GM10266 (cell line): ENCODE measurements at regions not wholly inside any gene's neighbourhood (a gene's known extent, or its start where the extent isn't known, plus 50 kb on each side); places are given as distances from the start of the nearest gene placed in this dataset.

Experiments
- DNase-seq: peaks from one replicate; pipeline ENCODE4 v3.0.0; 2012; ENCODE audit errors: extremely low spot score
- CTCF ChIP-seq: IDR thresholded peaks from 2 replicates; pipeline ENCODE4 v1.5.1; 2012; ENCODE audit warnings: mild to moderate bottlenecking, low read depth; ENCODE audit not compliant: control insufficient read depth, insufficient read depth; ENCODE audit errors: missing control alignments

- TF ChIP-seq CTCF, result peak; percentile 81
- DNase-seq, result peak; percentile 56
These were observed 84.3 kb upstream of the PHF14 start for GRCh38 chr7:10889266-10889898.

- no peak for TF ChIP-seq CTCF
- no peak for DNase-seq
These were observed 65.1 kb upstream of the PHF14 start for GRCh38 chr7:10908600-10908999.

GRCh38 chr7:10910447-10910846 lies 63.2 kb upstream of the PHF14 start:
- DNase-seq, result no peak
- TF ChIP-seq CTCF, result no peak

- TF ChIP-seq CTCF, result no peak
- DNase-seq, result no peak
These were observed 61.6 kb upstream of the PHF14 start for GRCh38 chr7:10912077-10912476.

- no peak for DNase-seq
- no peak for TF ChIP-seq CTCF
These were observed 60.2 kb upstream of the PHF14 start for GRCh38 chr7:10913457-10913856.

- DNase-seq, result no peak
- no peak for TF ChIP-seq CTCF
These were observed 55.5 kb upstream of the PHF14 start for GRCh38 chr7:10918093-10918590.

GRCh38 chr7:10919923-10920322 lies 53.7 kb upstream of the PHF14 start:
- DNase-seq, result no peak
- no peak for TF ChIP-seq CTCF
